ENCODE measurements at regions not wholly inside any gene's neighbourhood (a gene's known extent, or its start where the extent isn't known, plus 50 kb on each side); places are given as distances from the start of the nearest gene placed in this dataset.

DNA sequence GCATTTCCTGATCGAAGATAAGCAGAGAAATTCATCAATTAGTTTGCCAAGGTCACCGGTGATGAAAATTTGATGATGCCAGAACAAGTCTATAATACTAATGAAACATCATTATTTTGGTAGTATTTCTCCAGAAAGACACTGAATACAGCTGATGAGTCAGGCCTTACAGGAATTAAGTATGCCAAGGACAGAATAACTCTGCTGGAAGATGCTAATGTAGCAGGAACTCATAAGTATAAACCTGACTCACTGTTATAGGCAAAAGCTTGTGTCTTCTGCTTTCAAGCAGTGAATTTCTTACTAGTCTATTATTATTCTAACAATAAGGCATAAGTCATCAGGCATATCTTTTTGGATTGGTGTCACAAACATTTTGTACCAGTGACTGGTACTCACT, 1825.1 kb upstream of the IGFBP7 start:
- no peak for DNase-seq

DNA sequence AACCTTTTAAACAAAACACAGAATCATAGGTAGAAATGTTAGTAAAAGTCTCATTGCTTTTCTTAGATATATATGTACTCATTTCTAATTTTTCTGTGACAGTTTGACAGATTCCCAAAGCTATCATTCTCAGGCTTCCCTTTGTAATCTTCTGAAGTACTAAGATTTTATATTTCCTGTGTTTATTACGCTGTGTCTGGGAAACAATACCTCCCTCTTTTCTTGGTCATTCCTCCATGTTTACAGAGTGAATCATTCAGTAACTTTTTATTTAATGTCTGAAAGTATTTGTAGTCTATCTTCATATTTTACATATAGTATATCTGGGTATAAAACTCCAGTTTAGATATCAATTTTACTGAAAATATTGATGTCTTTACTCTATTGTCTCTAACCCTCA, 1826.3 kb upstream of the IGFBP7 start:
- no peak for DNase-seq

DNA sequence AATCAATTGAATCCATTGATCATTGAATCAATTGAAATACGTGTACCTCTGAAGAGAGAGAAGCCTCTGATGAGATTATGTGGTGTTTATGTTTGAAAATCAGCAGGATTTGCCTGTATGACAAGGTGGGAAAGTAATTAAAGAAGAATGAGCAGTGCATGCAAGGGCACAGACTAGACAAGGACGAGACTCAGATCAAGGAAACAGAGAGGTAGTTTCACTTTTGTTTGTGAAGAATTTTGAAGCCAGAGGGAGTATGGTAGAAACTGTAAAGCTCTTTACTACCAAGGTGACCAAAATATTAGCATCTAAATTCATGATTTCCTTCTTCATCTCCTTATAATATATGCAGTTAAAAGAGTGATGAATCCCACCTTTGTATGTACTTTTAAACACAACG, 1830.0 kb upstream of the IGFBP7 start:
- no peak for DNase-seq

DNA sequence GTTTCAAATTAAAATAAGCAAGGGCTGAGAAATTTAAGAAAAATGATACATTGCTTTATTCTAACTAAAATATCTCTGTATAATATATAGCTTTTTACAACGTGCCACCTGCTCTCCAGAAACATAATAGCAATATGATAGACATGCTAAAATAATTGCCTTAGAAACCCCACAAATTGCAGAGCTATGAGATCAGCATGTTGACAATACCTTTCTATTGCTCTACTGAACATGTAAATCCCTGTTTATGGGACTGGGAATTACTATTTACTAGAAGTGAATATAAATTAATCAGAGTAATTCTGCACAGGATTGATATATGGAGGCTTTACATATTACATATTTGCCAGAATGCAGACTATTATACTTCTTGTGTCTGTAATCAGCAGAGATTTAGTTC, 1831.1 kb upstream of the IGFBP7 start:
- DNase-seq, result no peak

DNA sequence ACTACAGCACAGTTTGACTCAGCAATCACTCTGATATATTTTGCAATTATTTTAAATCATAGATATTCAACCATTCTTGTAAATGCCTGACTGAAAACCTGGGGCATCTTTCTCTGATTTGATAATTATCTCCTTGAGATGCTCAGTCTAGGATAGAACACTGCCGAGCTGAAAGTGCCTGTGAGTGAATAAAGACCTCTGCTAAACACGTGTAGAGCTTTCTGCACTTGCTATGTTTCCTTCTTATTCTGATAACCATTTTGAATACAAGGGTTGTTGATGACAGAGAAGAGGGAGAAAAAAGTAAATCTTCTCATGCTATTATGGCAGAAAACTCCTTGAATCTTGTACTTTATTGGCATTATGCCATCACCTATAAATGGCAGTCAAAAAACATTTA, 1843.4 kb upstream of the IGFBP7 start:
- no peak for DNase-seq

DNA sequence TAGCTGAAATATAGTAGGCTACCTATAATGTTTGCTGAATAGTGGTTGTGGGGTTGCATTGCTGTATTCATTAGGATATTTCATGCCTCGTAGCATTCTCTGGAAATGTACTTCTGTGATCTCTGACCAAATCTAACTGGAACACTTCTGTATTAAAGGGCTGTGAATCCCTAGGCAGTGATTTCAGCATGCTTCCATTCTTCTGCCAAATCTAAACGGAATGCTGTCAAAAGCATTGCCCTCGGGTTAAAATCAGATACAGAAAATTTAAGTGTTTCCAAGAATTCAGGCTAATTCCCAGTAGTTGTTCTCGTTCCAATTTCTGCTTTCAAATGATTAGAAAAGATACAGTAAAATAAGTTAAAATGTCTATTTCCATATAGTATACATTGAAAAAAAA, 1847.5 kb upstream of the IGFBP7 start:
- no peak for DNase-seq

DNA sequence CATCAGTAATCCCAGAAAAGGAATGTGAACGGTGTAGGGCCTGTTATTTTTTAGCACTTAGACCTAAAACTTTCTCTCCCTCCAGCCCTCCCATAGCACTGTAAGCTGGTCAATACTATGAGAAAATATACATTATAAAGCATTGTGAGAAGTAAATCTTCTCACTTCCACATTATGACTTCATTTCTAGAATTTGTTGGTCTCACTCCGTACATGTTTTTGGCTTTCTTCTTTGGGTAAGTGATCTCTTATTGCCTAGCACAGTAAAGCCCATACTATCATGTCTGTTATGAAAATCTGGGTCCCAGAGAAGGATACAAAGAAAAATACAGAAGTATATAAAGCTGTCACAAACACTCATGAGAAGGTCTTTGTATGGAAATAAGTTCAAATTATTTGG, 1851.1 kb upstream of the IGFBP7 start:
- DNase-seq, result no peak

DNA sequence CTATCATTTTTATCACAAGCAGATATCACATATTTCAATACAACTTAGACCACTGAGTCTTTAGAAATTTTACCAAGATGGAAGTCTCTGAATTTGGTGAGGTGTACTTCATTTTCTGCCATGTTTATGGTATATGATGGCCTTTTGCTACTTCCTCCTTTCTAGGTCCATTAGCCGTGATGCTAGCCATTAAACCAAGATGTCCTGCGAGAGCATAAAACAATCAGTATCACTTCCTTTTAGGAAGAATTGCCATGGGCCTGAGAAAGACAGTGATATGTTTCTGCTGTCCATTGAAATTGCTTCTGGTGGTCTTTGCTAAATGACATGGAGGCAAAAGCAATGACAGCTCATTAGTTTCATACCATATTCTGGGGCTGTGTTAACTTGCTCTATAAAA, 1851.7 kb upstream of the IGFBP7 start:
- DNase-seq, result no peak

DNA sequence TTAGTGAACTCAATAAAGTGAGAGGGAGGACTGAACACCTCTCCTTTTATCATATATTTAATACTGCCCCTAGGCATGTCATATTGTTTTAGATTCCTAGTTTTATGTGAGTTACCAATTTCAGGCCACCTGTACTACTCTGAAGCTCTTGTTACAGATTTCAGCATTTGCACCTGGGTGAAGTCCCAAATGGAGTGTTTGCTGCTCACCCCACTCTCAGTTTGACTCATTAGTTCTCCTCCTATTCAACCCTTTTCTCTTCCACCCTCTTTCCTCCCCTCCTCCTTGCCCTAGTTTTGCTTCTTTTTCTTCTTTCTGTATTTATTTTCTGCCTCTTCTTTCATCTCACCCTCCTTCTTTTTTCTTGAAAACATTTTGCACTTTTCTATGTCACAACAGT, 1852.2 kb upstream of the IGFBP7 start:
- no peak for DNase-seq

DNA sequence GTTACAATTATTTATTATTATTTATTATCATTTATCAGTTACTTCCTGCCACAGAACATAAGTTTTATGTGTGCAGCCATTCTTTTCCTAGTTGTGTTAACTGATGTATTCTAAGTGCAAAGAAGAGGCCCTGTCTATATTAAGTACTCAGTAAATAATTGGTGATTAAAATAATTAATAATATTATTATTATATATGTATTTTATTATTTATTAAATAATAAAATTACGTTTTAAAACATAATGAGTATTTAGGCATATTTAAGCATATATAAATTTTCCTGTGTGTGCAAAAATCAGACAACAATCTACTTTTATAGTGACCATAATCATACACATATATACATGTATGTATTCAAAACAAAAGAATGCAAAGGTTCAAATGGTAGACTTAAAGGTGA, 1871.6 kb upstream of the IGFBP7 start:
- DNase-seq, result no peak

DNA sequence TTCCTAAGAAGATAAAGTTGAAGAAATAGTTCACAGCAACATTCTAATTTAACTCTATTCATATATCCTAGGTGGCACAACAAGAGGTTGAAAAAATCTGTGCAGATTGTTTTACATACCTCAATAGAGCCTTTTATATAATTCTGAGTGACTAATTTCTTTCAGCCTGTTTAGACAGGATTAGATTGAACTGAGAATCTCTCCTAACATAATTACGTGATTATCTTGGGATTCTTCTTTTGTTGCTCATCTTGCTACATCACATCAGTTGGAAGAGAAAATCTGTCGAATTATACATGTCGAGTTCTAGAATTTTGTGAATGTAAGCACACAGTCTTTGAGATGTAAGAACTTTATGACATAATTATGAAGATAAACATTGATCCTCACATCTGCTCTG, 1873.7 kb upstream of the IGFBP7 start:
- DNase-seq, result no peak

DNA sequence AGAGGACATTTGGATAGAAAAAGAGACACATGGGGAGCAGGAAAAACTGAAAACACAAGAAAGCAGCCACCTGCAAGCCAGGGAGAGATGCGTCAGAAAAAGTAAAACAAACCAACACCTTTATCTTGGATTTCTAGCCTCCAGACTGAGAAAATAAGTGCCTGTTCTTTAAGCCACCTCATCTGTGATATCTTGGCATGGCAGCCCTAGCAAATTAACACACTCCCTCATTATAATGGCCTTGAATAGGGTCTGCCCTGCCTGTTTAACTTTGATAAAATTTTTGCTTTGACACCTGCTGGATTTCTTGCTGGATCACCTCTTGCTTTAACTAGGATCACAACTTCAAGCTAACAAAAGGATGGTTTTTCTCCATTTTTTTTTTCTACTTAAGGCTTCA, 1892.0 kb upstream of the IGFBP7 start:
- DNase-seq, result no peak

DNA sequence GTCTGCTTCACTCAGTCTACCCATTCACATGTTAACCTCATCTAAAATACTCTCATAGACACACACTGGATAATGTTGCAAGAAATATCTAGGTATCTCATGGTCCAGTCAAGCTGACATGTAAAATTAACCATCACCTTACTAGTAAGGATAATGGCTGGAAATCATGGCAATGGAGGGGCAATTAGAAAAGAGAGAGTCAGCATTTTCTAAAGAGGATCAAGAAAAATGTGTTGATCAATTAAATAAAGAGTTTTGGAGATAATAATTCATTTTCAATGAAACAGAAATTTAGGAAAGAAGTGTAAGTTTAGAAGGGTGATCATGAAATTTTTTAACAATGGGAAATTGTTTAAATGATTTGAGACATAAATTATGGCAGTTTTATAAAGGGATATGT, 1914.1 kb upstream of the IGFBP7 start:
- DNase-seq, result no peak

DNA sequence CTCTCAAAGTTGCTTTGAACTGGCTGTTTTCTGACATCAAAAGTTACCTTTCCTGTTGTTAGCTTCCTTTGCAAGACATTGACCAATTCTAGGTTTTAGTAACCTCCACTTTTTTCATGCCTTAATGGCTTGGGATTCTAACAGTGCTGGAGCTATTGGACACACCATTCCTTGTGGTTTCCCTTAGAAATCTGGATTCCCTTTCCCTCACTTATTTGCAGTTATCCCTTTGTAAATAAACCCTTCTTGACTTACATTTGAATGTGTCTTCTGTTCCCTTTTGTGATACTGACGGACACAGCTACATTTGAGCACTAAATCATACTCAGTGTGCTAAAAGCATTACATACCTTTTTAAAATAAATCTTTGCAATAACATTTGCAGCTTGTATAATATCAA, 1927.6 kb upstream of the IGFBP7 start:
- DNase-seq, result no peak

DNA sequence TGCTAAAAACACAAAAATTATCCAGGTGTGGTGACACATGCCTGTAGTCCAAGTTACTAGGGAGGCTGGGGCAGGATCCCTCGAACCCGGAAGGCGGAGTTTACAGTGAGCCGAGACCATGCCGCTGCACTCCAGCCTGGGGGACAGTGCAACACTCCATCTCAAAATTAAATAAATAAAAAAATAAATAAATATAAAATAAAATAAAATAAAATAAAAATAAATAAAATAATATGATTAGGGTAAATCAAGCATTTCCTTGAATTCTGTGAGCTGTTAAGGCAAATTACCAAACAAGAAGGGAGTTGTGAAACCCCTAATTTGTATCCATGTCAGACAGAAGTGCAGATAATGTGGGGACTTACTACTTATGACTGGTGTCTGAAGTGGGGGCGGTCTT, 1928.9 kb upstream of the IGFBP7 start:
- no peak for DNase-seq

DNA sequence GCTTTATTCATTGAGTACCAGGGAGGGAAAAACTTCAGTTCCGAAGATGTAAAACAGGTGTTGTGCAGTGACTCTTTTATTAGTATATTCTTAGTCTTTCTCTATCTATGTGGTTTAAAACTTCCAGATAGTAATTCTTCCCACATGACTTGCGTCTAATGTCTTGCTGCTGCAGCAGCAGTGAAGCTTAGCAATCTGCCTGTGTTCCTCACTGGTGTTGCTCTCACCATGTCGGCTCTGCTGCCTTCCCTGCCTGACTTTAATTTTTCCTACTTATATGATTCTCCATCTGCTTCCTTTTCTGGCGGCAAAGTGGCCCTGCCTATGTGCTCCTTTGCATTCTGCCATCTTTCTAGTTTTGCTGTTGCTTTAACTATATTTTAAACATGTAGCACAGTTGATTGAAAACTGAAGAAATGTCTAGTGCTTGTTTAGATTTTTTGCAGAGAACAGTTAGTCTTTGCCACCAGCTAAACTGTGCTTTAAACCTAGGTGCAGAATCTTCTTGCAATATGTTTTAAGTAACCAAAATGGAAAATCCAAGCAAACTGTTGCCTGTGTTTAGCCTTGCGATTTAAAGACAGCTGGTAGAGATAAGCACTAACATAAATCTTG, 1934.2 kb upstream of the IGFBP7 start:
- DNase-seq, result no peak

DNA sequence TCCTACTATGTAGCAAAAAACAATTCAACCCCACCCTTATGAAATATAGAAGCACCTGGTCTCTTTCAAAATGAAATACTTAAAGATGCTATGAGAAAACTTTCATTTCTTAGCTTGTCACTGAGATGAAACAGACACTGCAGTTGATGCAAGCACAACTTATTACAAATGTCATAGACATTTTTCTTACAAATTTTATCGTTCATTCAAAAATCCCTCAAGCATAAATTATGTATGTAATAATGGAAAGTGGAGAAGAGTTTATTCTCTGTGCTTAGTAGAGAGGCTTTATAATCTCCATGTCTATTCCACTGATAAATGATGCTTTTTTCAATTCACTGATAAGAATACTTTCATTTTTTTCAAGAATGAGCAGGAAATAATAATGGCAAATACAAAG, 1943.9 kb upstream of the IGFBP7 start:
- no peak for DNase-seq

DNA sequence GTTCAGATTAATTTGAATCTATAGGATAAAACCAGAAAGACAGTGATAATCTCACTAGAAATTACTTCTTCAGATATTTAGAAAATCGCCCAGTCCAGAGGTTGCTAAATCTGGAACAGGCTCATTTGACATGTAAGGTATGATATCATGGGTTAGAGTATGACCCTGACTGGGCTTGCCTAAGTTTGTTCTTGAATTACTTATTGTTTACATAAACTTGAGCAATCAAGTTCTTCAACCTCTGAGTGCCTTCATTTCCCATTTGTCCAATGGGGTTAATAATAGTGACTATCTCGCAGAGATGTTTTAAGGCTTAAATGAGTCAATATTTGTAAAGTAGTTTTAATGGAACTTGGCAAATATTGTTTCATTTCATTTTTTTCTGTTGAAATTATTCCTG, 1947.6 kb upstream of the IGFBP7 start:
- no peak for DNase-seq

DNA sequence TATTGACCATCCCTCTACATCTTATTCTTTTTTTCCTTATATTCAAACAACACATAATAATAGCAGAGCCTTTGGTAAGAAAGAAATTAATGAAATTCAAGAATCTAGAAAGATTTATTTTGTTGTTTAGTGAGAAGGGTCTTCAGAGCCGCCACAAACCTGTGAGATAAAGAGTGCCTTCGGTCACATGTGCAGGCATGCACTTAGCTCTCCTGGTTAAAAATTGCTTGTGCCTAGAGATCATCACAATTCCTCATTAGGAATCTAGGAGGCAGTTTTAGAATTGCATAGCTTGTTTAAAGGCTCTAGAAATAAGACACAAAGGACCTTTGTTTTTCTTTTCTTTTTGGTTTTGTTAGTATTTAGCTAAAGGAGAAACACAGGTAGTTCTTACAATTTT, 1948.4 kb upstream of the IGFBP7 start:
- DNase-seq, result no peak

DNA sequence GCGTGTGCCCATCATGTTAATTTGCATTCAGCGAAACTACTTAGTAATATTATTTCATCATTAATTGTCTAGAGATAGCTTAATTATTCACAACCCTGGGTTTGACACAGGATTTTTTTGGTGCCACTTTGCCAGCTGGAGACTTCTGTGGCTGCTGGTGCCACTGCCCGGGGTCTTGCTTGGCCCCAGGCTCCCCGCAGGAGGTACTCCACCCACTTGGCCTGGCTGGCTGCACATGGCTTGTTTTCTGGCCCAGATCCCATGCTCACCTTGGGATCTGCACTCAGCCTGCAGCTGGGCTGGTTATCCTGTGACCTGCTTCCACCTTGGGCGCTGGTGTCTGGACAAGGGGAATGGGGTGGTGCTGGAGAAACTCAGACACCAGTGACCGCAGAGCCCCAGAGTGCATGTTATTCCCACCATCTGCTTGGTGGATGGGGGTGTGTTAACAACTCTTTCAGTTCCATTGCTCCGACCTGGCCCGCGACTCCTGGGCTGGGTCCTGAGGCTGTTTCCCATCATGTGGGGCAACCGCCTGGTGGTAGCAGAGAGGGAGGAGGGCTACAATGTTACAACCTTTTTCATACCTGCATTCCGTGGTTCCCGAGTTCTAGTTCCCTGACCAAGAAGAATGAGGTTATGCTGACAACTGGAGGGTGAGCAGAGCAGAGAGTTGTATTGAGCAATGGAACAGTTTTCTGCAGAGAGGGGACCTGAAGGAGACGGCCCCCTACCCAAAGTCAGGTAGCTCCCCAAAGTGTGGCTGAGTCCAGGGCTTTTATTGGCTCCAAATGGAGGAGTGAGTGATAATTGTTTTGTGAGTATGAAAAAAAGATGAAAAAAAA, 1950.0 kb upstream of the IGFBP7 start:
- DNase-seq, result no peak

DNA sequence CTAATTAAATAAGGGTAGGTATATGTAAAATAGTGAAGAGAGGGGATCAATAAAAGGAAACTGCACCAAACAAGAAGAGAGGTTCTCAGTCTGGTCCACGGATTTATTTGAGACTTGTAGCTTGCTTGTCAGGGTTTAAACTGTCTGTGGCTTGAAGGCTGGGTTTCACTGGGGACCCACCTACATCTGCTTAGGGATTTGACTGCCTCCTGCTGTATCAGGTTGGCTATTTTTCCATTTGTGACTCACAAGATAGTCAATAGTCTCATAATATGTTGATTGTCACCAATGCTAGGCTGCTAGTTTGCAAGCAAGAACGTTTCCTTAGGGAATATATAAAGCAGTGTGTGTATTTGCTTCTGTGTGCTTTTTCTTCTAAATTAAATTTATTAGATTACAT, 1950.7 kb upstream of the IGFBP7 start:
- no peak for DNase-seq

DNA sequence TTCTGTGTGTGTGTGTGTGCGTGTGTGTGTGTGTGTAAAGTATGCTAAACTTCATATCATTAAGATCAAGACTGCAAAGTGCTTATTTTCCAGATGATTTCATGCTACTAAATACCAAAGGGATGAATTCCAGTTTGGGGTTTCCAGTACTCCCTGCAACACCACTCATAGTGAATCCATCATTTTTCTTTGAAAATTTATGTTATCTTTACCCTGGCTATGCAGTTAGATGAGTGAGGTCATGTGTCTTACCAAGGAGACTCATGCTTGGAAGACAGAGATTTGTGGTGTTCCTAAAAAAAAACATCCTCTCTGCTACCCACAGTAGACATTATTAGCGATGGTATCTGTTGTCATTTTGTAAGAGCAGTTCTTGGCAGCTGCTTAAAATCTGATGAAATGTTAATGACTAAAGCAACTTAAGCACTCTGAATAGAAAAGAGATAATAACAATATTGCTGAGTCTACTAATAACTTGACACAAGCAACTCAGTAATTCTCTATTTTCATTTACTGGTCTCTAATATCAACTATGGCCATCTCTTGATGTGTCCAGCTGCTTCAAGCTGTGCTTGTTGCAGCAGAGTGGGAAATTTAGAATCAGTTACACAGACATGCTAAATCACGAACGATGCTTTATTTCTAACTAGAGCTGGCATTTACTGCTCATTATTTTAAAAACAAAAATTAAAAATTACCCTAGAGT, 1953.0 kb upstream of the IGFBP7 start:
- no peak for DNase-seq

DNA sequence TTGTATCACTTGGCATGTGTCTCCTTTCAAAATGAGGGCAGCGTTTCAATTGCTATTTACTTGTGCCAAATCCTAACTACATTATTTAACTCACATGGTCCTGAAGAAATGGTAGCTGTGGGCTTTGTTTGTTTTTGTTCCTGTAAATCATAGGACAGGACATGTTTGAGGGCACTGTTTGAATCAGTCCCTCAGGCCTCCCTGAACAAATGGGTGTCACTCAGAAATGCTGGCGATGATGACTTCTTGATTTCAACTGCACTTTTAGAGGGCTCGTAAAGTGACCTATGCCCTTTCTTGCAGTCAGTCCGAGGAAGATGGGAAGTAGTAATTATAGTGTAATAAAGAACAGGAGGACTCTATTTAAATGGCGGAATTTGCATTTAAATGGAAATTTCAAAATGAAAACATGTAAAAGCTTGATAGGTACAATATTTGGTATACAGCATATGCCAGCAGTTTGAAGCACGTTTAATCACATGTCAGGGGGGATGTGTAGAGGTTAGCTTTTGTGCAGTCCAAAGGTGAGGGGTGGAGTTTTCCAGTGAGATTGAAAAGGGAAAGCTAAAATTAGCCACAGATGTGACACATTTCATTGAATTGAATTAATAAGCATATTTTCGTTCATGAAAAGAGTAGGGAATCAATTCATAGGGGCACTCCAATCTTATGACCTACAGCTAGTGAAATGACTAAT, 1958.7 kb upstream of the IGFBP7 start:
- no peak for DNase-seq

DNA sequence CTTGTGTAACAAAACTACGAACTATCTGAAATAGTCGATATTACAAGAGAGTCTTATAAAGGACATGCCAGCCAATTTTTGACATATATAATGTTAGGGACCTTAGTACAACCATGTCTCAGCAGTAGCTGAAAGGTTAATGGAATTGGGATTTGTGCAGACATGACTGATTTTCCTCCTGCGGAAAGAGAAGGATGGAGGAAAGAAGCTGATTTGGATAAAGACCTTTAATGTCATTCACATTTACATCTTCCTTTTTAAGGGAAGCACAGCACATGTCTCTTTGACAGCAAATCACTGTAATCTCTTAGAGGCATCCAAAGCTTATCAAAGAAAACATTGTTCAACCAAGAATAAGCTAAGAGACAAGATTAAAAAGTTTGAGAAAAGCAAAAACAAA, 1976.2 kb upstream of the IGFBP7 start:
- DNase-seq, result no peak

All from stimulated activated naive CD4-positive, alpha-beta T cell (primary cell).